ENCODE measurements at regions not wholly inside any gene's neighbourhood (a gene's known extent, or its start where the extent isn't known, plus 50 kb on each side); places are given as distances from the start of the nearest gene placed in this dataset.

DNA sequence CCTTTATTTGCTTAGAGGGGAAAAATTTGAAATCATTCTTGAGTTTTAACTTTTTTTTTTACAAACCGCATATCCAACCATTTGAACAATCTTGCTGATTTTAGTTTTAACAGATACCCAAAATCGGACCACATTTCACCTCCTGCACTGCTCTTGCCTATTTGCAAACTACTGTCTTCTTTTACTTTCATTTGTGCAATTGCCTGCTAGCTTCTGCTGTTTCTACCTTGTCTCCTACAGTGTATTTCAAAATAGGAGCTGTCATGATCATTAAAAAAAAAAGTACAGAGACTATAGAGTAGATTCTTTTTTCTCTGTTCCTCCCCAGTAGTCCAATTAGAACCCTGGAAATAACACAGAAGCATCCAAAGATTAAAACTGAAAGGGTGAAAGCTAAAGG, 1081.2 kb downstream of the SOCS6 start:
- TF ChIP-seq, protein P1, sequence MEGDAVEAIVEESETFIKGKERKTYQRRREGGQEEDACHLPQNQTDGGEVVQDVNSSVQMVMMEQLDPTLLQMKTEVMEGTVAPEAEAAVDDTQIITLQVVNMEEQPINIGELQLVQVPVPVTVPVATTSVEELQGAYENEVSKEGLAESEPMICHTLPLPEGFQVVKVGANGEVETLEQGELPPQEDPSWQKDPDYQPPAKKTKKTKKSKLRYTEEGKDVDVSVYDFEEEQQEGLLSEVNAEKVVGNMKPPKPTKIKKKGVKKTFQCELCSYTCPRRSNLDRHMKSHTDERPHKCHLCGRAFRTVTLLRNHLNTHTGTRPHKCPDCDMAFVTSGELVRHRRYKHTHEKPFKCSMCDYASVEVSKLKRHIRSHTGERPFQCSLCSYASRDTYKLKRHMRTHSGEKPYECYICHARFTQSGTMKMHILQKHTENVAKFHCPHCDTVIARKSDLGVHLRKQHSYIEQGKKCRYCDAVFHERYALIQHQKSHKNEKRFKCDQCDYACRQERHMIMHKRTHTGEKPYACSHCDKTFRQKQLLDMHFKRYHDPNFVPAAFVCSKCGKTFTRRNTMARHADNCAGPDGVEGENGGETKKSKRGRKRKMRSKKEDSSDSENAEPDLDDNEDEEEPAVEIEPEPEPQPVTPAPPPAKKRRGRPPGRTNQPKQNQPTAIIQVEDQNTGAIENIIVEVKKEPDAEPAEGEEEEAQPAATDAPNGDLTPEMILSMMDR (optimal IDR thresholded peaks at IDR 0.05 in 1 of 3, IDR thresholded peaks at IDR 0.05 in 1 of 3, conservative IDR thresholded peaks at IDR 0.05 in 1 of 3; ENCODE audit: extremely low read depth in 1 of 3, insufficient read depth in 2 of 3, low read length in 3 of 3), result no peak
- no peak for TF ChIP-seq EZH2 (IDR thresholded peaks at IDR 0.05; ENCODE audit: low read length)
